WTC11 (cell line): ENCODE measurements at regions not wholly inside any gene's neighbourhood (a gene's known extent, or its start where the extent isn't known, plus 50 kb on each side); places are given as distances from the start of the nearest gene placed in this dataset.

Source experiments
- ATAC-seq: fragments of 200-7000 bp; cut with Tn5 transposase; 2 replicates; pipeline ENCODE4 v1.10.0; 2021; ENCODE audit warnings: mild to moderate bottlenecking, moderate library complexity
- CTCF ChIA-PET: fragments of 300-600 bp; sonication (Branson Sonifier 250); formaldehyde crosslinking; loops from one replicate; lab custom pipeline; 2021; ENCODE audit warnings: antibody characterized with exemption; lab: Charles Lee
- POLR2A ChIA-PET: fragments of 350-600 bp; sonication (Branson Sonifier 250); formaldehyde crosslinking; loops from one replicate; lab custom pipeline; 2021; ENCODE audit warnings: antibody characterized with exemption; lab: Charles Lee
- DNase-seq: peaks from one replicate; pipeline ENCODE4 v3.0.0; 2021; ENCODE audit warnings: low spot score
- H3K27ac Mint-ChIP-seq: 2 replicates; pipeline ENCODE4 v1.8.0; 2021; ENCODE audit warnings: mixed read lengths
- H3K27me3 Mint-ChIP-seq: 2 replicates; pipeline ENCODE4 v1.8.0; 2021; ENCODE audit warnings: low read depth, mild to moderate bottlenecking, moderate library complexity, mixed read lengths
- H3K36me3 Mint-ChIP-seq: 2 replicates; pipeline ENCODE4 v1.8.0; 2021; ENCODE audit warnings: mixed read lengths
- H3K4me1 Mint-ChIP-seq: 2 replicates; pipeline ENCODE4 v1.8.0; 2022; ENCODE audit warnings: mixed read lengths
- H3K4me3 Mint-ChIP-seq: 2 replicates; pipeline ENCODE4 v1.8.0; 2021; ENCODE audit warnings: mild to moderate bottlenecking, moderate library complexity, mixed read lengths
- H3K9me3 Mint-ChIP-seq: 2 replicates; pipeline ENCODE4 v1.8.0; 2021; ENCODE audit warnings: mixed read lengths
- CREB1 ChIP-seq: sonication (generic); formaldehyde crosslinking; IDR thresholded peaks from 2 replicates; pipeline ENCODE4 v1.8.0; 2023; ENCODE audit warnings: mild to moderate bottlenecking, missing genetic modification reagents
- CREM ChIP-seq: sonication (generic); formaldehyde crosslinking; IDR thresholded peaks from 2 replicates; pipeline ENCODE4 v1.8.1; 2022; ENCODE audit warnings: mild to moderate bottlenecking, missing genetic modification reagents, moderate library complexity
- ESRRA ChIP-seq: sonication (generic); formaldehyde crosslinking; IDR thresholded peaks from 2 replicates; pipeline ENCODE4 v1.8.1; 2022; ENCODE audit warnings: mild to moderate bottlenecking, missing genetic modification reagents, borderline replicate concordance
- ETV6 ChIP-seq: sonication (generic); formaldehyde crosslinking; IDR thresholded peaks from 2 replicates; pipeline ENCODE4 v1.8.1; 2022; ENCODE audit warnings: mild to moderate bottlenecking, missing genetic modification reagents
- FOXK1 ChIP-seq: sonication (generic); formaldehyde crosslinking; IDR thresholded peaks from 2 replicates; pipeline ENCODE4 v1.8.0; 2022; ENCODE audit warnings: mild to moderate bottlenecking, moderate library complexity, missing genetic modification reagents
- NR1H2 ChIP-seq: sonication (generic); formaldehyde crosslinking; IDR thresholded peaks from 2 replicates; pipeline ENCODE4 v1.9.0; 2021; ENCODE audit warnings: mild to moderate bottlenecking, moderate library complexity, missing genetic modification reagents
- SMAD3 ChIP-seq: sonication (generic); formaldehyde crosslinking; IDR thresholded peaks from 2 replicates; pipeline ENCODE4 v1.8.0; 2022; ENCODE audit warnings: missing genetic modification reagents, mild to moderate bottlenecking, borderline replicate concordance
- SOX15 ChIP-seq: fragments of 250-450 bp; sonication (Bioruptor Pico); IDR thresholded peaks from 2 replicates; pipeline ENCODE4 v1.9.0; 2021; ENCODE audit warnings: mild to moderate bottlenecking
- ZBTB21 ChIP-seq: sonication (generic); formaldehyde crosslinking; IDR thresholded peaks from 2 replicates; pipeline ENCODE4 v1.8.1; 2023; ENCODE audit warnings: mild to moderate bottlenecking, missing genetic modification reagents, borderline replicate concordance
- ZNF138 ChIP-seq: sonication (generic); formaldehyde crosslinking; conservative IDR thresholded peaks from 2 replicates; pipeline ENCODE4 v1.8.1; 2022; ENCODE audit warnings: mild to moderate bottlenecking, moderate library complexity, missing genetic modification reagents
- ZNF263 ChIP-seq: sonication (generic); formaldehyde crosslinking; IDR thresholded peaks from 2 replicates; pipeline ENCODE4 v1.8.1; 2022; ENCODE audit warnings: low read depth, mild to moderate bottlenecking, moderate library complexity, missing genetic modification reagents
- ZNF671 ChIP-seq: fragments of 250-450 bp; sonication (Bioruptor Pico); IDR thresholded peaks from 2 replicates; pipeline ENCODE4 v1.8.0; 2021; ENCODE audit warnings: mild to moderate bottlenecking
- TF ChIP-seq, protein P1 (sequence below): sonication (generic); formaldehyde crosslinking; IDR thresholded peaks from 2 replicates; pipeline ENCODE4 v1.8.0; 2023; ENCODE audit warnings: mild to moderate bottlenecking, missing genetic modification reagents
- TF ChIP-seq, protein P2 (sequence below): sonication (generic); formaldehyde crosslinking; IDR thresholded peaks from 2 replicates; pipeline ENCODE4 v1.8.0; 2022; ENCODE audit warnings: mild to moderate bottlenecking, missing genetic modification reagents
- TF ChIP-seq, protein P3 (sequence below): sonication (generic); formaldehyde crosslinking; IDR thresholded peaks from 2 replicates; pipeline ENCODE4 v1.8.0; 2023; ENCODE audit warnings: missing genetic modification reagents, mild to moderate bottlenecking, borderline replicate concordance
- TF ChIP-seq, protein P4 (sequence below): fragments of 250-450 bp; sonication (Bioruptor Pico); IDR thresholded peaks from 2 replicates; pipeline ENCODE4 v1.9.0; 2021; ENCODE audit warnings: mild to moderate bottlenecking
- TF ChIP-seq, protein P5 (sequence below): sonication (generic); formaldehyde crosslinking; IDR thresholded peaks from 2 replicates; pipeline ENCODE4 v1.8.1; 2023; ENCODE audit warnings: mild to moderate bottlenecking, missing genetic modification reagents, moderate library complexity
- TF ChIP-seq, protein P6 (sequence below): fragments of 250-450 bp; sonication (Bioruptor Pico); conservative IDR thresholded peaks from 2 replicates; pipeline ENCODE4 v1.9.0; 2021; ENCODE audit warnings: mild to moderate bottlenecking
- TF ChIP-seq, protein P7 (sequence below): sonication (generic); formaldehyde crosslinking; IDR thresholded peaks from 2 replicates; pipeline ENCODE4 v1.8.1; 2023; ENCODE audit warnings: mild to moderate bottlenecking, missing genetic modification reagents, moderate library complexity

DNA sequence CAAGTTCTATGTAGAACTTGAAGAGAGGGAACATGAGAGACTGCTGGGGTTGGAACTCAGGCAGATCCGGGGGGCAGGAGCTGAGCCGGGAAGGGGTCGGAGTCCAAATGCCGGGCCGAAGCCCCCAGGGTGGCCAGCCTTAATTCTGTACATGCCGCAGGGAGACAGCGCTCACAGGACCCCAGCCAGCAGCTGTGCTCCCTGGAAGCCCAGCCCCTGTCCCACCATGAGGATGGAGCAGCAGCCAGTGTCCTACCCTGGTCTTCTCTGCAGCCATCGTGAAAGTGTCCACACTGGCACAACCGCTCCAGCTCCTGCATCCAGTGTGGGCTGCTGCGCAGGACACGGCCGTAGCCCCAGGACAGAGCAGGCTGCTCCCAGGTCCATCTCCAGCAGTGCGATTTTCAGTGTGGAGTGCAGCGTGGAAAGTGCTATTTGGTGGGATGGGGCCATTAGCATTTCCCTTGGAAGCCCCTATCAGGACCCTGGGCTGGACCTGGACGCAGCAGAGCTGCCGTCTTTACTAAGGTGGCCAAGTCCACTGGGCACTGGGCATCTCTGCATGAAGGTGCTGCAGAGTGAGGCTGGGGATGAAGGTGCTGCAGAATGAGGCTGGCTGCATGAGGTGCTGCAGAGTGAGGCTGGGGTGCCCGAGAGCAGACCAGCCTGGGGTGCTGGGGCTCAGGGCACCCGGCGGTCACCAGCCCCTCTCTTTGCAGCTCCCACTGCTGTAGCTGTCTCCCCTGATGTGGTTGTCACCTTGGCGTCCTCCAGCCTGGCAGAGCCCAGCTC lies 737.4 kb downstream of the BRD1 start:
- Mint-ChIP-seq H3K27ac (no peak overlapping the region), H3K27me3 (peaks cover 3% of the 10 kb centered on the region; the same call in 1 of the 2 replicates), H3K9me3 (no peaks in the 10 kb centered on the region), H3K4me1 (peaks cover 3% of the 10 kb centered on the region; the same call in 1 of the 2 replicates), H3K36me3 (no peaks in the 10 kb centered on the region), H3K4me3 (no peak overlapping the region)
- POLR2A ChIA-PET = no interaction called here
- ATAC-seq (no peak), DNase-seq (no peak)
- TF ChIP-seq, protein P1, sequence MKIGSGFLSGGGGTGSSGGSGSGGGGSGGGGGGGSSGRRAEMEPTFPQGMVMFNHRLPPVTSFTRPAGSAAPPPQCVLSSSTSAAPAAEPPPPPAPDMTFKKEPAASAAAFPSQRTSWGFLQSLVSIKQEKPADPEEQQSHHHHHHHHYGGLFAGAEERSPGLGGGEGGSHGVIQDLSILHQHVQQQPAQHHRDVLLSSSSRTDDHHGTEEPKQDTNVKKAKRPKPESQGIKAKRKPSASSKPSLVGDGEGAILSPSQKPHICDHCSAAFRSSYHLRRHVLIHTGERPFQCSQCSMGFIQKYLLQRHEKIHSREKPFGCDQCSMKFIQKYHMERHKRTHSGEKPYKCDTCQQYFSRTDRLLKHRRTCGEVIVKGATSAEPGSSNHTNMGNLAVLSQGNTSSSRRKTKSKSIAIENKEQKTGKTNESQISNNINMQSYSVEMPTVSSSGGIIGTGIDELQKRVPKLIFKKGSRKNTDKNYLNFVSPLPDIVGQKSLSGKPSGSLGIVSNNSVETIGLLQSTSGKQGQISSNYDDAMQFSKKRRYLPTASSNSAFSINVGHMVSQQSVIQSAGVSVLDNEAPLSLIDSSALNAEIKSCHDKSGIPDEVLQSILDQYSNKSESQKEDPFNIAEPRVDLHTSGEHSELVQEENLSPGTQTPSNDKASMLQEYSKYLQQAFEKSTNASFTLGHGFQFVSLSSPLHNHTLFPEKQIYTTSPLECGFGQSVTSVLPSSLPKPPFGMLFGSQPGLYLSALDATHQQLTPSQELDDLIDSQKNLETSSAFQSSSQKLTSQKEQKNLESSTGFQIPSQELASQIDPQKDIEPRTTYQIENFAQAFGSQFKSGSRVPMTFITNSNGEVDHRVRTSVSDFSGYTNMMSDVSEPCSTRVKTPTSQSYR = no peak
- TF ChIP-seq FOXK1 (CRISPR knock-in tag) (no peak), ZBTB21 (CRISPR knock-in tag) (no peak), ZNF263 (CRISPR knock-in tag) (no peak), CREM (CRISPR knock-in tag) (no peak)
- TF ChIP-seq, protein P2, sequence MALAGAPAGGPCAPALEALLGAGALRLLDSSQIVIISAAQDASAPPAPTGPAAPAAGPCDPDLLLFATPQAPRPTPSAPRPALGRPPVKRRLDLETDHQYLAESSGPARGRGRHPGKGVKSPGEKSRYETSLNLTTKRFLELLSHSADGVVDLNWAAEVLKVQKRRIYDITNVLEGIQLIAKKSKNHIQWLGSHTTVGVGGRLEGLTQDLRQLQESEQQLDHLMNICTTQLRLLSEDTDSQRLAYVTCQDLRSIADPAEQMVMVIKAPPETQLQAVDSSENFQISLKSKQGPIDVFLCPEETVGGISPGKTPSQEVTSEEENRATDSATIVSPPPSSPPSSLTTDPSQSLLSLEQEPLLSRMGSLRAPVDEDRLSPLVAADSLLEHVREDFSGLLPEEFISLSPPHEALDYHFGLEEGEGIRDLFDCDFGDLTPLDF (CRISPR knock-in tag) = no peak
- TF ChIP-seq, protein P3, sequence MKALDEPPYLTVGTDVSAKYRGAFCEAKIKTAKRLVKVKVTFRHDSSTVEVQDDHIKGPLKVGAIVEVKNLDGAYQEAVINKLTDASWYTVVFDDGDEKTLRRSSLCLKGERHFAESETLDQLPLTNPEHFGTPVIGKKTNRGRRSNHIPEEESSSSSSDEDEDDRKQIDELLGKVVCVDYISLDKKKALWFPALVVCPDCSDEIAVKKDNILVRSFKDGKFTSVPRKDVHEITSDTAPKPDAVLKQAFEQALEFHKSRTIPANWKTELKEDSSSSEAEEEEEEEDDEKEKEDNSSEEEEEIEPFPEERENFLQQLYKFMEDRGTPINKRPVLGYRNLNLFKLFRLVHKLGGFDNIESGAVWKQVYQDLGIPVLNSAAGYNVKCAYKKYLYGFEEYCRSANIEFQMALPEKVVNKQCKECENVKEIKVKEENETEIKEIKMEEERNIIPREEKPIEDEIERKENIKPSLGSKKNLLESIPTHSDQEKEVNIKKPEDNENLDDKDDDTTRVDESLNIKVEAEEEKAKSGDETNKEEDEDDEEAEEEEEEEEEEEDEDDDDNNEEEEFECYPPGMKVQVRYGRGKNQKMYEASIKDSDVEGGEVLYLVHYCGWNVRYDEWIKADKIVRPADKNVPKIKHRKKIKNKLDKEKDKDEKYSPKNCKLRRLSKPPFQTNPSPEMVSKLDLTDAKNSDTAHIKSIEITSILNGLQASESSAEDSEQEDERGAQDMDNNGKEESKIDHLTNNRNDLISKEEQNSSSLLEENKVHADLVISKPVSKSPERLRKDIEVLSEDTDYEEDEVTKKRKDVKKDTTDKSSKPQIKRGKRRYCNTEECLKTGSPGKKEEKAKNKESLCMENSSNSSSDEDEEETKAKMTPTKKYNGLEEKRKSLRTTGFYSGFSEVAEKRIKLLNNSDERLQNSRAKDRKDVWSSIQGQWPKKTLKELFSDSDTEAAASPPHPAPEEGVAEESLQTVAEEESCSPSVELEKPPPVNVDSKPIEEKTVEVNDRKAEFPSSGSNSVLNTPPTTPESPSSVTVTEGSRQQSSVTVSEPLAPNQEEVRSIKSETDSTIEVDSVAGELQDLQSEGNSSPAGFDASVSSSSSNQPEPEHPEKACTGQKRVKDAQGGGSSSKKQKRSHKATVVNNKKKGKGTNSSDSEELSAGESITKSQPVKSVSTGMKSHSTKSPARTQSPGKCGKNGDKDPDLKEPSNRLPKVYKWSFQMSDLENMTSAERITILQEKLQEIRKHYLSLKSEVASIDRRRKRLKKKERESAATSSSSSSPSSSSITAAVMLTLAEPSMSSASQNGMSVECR = no peak
- CTCF ChIA-PET = no interaction called here

DNA sequence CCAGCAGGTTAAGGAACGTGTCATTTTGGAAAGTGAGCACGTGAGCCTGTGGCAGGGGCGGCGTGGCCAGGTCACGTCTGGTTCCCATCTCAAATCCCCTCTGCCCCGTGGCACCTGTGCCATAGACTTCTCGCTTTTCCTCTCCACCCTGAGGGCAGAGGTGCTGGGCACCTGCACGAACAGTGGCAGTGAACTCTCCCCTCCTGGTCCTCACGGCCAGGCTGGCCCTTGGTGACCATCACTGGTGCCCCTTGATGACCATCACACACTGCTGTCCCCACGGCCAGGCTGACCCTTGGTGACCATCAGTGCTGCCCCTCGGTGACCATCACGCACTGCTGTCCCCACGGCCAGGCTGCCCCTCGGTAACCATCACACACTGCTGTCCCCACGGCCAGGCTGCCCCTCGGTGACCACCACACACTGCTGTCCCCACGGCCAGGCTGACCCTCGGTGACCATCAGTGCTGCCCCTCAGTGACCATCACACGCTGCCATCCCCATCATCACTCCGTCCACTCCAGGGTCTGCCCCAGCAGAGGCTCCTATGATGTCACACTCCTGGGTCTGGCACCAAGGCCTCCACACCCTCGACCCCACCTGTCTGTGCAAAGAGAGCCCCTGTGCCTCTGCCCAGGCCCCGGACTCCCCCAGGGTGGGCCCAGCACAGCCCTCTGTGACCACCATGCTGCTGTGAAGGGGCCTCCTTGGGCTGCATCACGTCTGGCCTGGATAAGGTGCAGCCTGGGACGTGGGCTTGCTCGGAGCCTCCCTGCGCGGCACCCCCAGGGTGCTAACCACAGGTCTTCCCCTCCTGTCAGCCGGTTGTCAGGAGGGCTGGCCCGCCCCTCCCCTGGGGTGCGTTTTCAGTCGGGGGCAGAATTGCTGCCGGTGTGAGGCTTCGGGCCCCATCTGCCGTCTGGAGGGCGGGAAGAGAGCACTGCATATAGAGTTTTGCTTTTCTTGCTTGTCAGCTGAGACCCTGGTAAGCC lies 738.6 kb downstream of the BRD1 start:
- ATAC-seq (no peak), DNase-seq (no peak)
- ChIA-PET CTCF (no interaction called here), POLR2A (no interaction called here)
- Mint-ChIP-seq H3K4me1 (peaks cover 3% of the 10 kb centered on the region; the same call in 1 of the 2 replicates), H3K27me3 (peaks cover 3% of the 10 kb centered on the region; the same call in 1 of the 2 replicates), H3K9me3 (no peaks in the 10 kb centered on the region), H3K27ac (no peak overlapping the region), H3K4me3 (no peak overlapping the region), H3K36me3 (no peaks in the 10 kb centered on the region)
- no peak for TF ChIP-seq ESRRA (CRISPR knock-in tag)
- TF ChIP-seq ETV6 (CRISPR knock-in tag) = no peak
- TF ChIP-seq NR1H2 = no peak
- TF ChIP-seq, protein P4, sequence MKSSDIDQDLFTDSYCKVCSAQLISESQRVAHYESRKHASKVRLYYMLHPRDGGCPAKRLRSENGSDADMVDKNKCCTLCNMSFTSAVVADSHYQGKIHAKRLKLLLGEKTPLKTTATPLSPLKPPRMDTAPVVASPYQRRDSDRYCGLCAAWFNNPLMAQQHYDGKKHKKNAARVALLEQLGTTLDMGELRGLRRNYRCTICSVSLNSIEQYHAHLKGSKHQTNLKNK (CRISPR knock-in tag) = no peak
- TF ChIP-seq CREB1 (CRISPR knock-in tag) = no peak
- TF ChIP-seq SOX15 = no peak
- TF ChIP-seq, protein P5, sequence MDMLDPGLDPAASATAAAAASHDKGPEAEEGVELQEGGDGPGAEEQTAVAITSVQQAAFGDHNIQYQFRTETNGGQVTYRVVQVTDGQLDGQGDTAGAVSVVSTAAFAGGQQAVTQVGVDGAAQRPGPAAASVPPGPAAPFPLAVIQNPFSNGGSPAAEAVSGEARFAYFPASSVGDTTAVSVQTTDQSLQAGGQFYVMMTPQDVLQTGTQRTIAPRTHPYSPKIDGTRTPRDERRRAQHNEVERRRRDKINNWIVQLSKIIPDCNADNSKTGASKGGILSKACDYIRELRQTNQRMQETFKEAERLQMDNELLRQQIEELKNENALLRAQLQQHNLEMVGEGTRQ (CRISPR knock-in tag) = no peak
- TF ChIP-seq, protein P6, sequence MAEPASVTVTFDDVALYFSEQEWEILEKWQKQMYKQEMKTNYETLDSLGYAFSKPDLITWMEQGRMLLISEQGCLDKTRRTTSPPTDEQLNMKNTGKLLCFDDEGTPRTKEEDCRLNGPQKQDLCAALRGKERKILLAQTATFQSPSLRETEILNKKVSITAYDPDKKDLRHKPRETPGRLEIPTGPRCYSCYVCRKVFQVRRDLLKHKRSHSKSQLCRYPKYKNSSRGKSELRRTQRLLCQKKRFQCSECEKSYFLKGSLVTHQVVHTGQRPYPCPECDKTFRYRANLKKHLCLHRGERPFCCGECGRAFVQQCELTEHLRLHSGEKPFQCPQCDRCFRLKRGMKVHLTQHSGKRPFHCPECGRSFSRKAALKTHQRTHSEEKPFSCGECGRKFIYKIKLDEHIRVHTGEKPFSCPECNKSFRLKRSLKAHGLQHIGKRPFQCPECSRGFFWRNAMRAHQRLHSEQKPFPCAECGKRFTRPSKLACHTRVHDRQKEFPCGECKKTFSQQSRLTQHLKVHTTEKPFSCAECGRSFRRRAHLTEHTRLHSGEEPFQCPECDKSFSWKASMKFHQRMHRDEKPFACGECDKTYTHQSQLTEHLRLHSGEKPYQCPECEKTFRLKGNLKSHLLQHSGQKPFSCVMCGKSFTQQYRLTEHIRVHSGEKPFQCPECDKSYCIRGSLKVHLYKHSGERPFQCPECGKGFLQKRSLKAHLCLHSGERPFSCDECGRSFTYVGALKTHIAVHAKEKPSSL (CRISPR knock-in tag) = no peak
- TF ChIP-seq ZNF138 (CRISPR knock-in tag) = no peak
- no peak for TF ChIP-seq ZNF671 (CRISPR knock-in tag)
- TF ChIP-seq SMAD3 (CRISPR knock-in tag) = no peak
- TF ChIP-seq, protein P7, sequence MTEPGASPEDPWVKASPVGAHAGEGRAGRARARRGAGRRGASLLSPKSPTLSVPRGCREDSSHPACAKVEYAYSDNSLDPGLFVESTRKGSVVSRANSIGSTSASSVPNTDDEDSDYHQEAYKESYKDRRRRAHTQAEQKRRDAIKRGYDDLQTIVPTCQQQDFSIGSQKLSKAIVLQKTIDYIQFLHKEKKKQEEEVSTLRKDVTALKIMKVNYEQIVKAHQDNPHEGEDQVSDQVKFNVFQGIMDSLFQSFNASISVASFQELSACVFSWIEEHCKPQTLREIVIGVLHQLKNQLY (CRISPR knock-in tag) = no peak
